PC-3 (cell line): ENCODE measurements at regions not wholly inside any gene's neighbourhood (a gene's known extent, or its start where the extent isn't known, plus 50 kb on each side); places are given as distances from the start of the nearest gene placed in this dataset.
"Not testable (repeated sequence)": the region's sequence is repeated elsewhere in the genome, so short reads cannot be mapped to it uniquely, and the experiment has no call there.

ENCODE experiments used
- ATAC-seq: fragments of 200-7000 bp; cut with Tn5 transposase; 2 replicates; pipeline ENCODE4 v1.9.1; 2020; ENCODE audit warnings: mild to moderate bottlenecking, moderate library complexity
- BruUV-seq: library from RNA; stranded (reverse); fragments of 400-500 nt; replicated peaks from 2 replicates; lab custom pipeline; 2021; lab: Mats Ljungman, UMichigan
- CTCF ChIA-PET: fragments of 300-600 bp; sonication (Branson Sonifier 250); formaldehyde crosslinking; loops from one replicate; lab custom pipeline; 2022; ENCODE audit warnings: antibody characterized with exemption; lab: Charles Lee
- POLR2A ChIA-PET: fragments of 300-600 bp; sonication (Branson Sonifier 250); formaldehyde crosslinking; loops from one replicate; lab custom pipeline; 2022; ENCODE audit warnings: antibody characterized with exemption; ENCODE audit not compliant: unreplicated experiment; lab: Charles Lee
- DNase-seq: peaks from one replicate; pipeline ENCODE4 v3.0.0-alpha.2; 2015
- H2AFZ ChIP-seq: fragments of 300-600 bp; sonication (generic); 2 replicates; pipeline ENCODE4 v1.6.0; 2016; ENCODE audit warnings: antibody characterized with exemption, low read length
- H3F3A ChIP-seq: fragments of 300-600 bp; sonication (generic); one replicate; pipeline ENCODE4 v1.6.0; 2017; ENCODE audit warnings: antibody characterized with exemption, low read length, control low read depth, mild to moderate bottlenecking; ENCODE audit not compliant: unreplicated experiment
- H3K27ac ChIP-seq: fragments of 300-600 bp; sonication (generic); 2 replicates; pipeline ENCODE4 v1.5.1; 2016; ENCODE audit warnings: mild to moderate bottlenecking, low read length
- H3K27me3 ChIP-seq: fragments of 300-600 bp; sonication (generic); 2 replicates; pipeline ENCODE4 v1.6.1; 2016; ENCODE audit warnings: low read length, mixed read lengths
- H3K36me3 ChIP-seq: fragments of 300-600 bp; sonication (generic); 2 replicates; pipeline ENCODE4 v1.6.1; 2016; ENCODE audit warnings: low read depth, mixed run types, low read length, mixed read lengths
- H3K4me1 ChIP-seq: fragments of 300-600 bp; sonication (generic); 2 replicates; pipeline ENCODE4 v1.5.1; 2016; ENCODE audit warnings: low read length; ENCODE audit not compliant: insufficient read depth
- H3K4me2 ChIP-seq: fragments of 300-600 bp; sonication (generic); 2 replicates; pipeline ENCODE4 v1.6.0; 2016; ENCODE audit warnings: low read length
- H3K4me3 ChIP-seq: fragments of 300-600 bp; sonication (generic); 2 replicates; pipeline ENCODE4 v1.5.1; 2016; ENCODE audit warnings: mild to moderate bottlenecking, low read length, mixed read lengths
- H3K79me2 ChIP-seq: fragments of 300-600 bp; sonication (generic); 2 replicates; pipeline ENCODE4 v1.6.1; 2017; ENCODE audit warnings: low read length, mixed read lengths
- H3K9ac ChIP-seq: fragments of 300-600 bp; sonication (generic); 2 replicates; pipeline ENCODE4 v1.6.0; 2016; ENCODE audit warnings: mild to moderate bottlenecking, low read length
- H3K9me2 ChIP-seq: fragments of 300-600 bp; sonication (generic); replicated peaks from 2 replicates; pipeline ENCODE4 v1.6.1; 2016; ENCODE audit warnings: mixed run types, low read length, mixed read lengths
- H3K9me3 ChIP-seq: fragments of 300-600 bp; sonication (generic); 2 replicates; pipeline ENCODE4 v1.6.1; 2016; ENCODE audit warnings: low read length, mixed read lengths
- H4K20me1 ChIP-seq: fragments of 300-600 bp; sonication (generic); 2 replicates; pipeline ENCODE4 v1.6.1; 2016; ENCODE audit warnings: low read length, mixed read lengths
- CTCF ChIP-seq: fragments of 300-600 bp; sonication (generic); conservative IDR thresholded peaks from 2 replicates; pipeline ENCODE4 v1.5.1; 2017; ENCODE audit warnings: antibody characterized with exemption, low read depth, mild to moderate bottlenecking, low read length
- EZH2 ChIP-seq: fragments of 300-600 bp; sonication (generic); IDR thresholded peaks from one replicate; pipeline ENCODE4 v1.6.1; 2017; ENCODE audit warnings: antibody characterized with exemption, mild to moderate bottlenecking, low read length; ENCODE audit not compliant: unreplicated experiment
- EZH2phosphoT487 ChIP-seq: fragments of 300-600 bp; sonication (generic); IDR thresholded peaks from 2 replicates; pipeline ENCODE4 v1.6.1; 2018; ENCODE audit warnings: mild to moderate bottlenecking, antibody characterized with exemption, low read length, borderline replicate concordance
- intact Hi-C: fragments of 100-400 bp; cut with micrococcal nuclease; formaldehyde crosslinking; loops from 2 replicates; pipeline ENCODE4 v1.9.0; 2023

GRCh38 chr1:157352216-157352615, 200.1 kb downstream of the FCRL5 start:
- DNase-seq (no peak), ATAC-seq (no peak)
- H3K9me2 ChIP-seq, result no peaks in the 10 kb centered on the region
- no peak overlapping the region for H3K27ac ChIP-seq
- no peaks in the 10 kb centered on the region for H3K36me3 ChIP-seq
- no peaks in the 10 kb centered on the region for H3K4me1 ChIP-seq
- H3K4me3 ChIP-seq, result no peak overlapping the region
- no peaks in the 10 kb centered on the region for H4K20me1 ChIP-seq
- CTCF ChIA-PET, result no interaction called here
- no peaks in the 10 kb centered on the region for H3K79me2 ChIP-seq
- TF ChIP-seq EZH2phosphoT487 (no peak), CTCF (no peak), EZH2 (no peak)
- H3K9me3 ChIP-seq, result no peaks in the 10 kb centered on the region
- no TSS peak for BruUV-seq
- H2AFZ ChIP-seq, result no peak overlapping the region
- H3F3A ChIP-seq, result no peaks in the 10 kb centered on the region
- no peak overlapping the region for H3K4me2 ChIP-seq
- no peak overlapping the region for H3K9ac ChIP-seq
- POLR2A ChIA-PET, result no interaction called here
- intact Hi-C loops, result no loop called here
- peaks cover 48% of the 10 kb centered on the region for H3K27me3 ChIP-seq

- POLR2A ChIA-PET, result not testable (repeated sequence)
These were observed 200.5 kb downstream of the FCRL5 start for GRCh38 chr1:157351800-157352199.

GRCh38 chr1:157348538-157349480, 203.5 kb downstream of the FCRL5 start:
- no peak for ATAC-seq
- intact Hi-C loops, result no loop called here

More at GRCh38 chr1:157351800-157352199, 200.5 kb downstream of the FCRL5 start:
- H3F3A ChIP-seq, H3K4me2 ChIP-seq, intact Hi-C loops, H3K4me1 ChIP-seq, DNase-seq, H2AFZ ChIP-seq, H3K9me2 ChIP-seq, H4K20me1 ChIP-seq, H3K4me3 ChIP-seq, BruUV-seq, CTCF ChIA-PET, ATAC-seq, H3K79me2 ChIP-seq, H3K9me3 ChIP-seq, H3K27ac ChIP-seq, H3K9ac ChIP-seq, H3K36me3 ChIP-seq: not testable (repeated sequence)
- H3K27me3 ChIP-seq, result peaks cover 43% of the 10 kb centered on the region

More at GRCh38 chr1:157348538-157349480, 203.5 kb downstream of the FCRL5 start:
- Histone ChIP-seq H3F3A (no peaks in the 10 kb centered on the region), H3K4me1 (no peaks in the 10 kb centered on the region), H3K27ac (no peak overlapping the region), H3K36me3 (no peaks in the 10 kb centered on the region), H2AFZ (no peak overlapping the region), H3K9me2 (no peaks in the 10 kb centered on the region), H3K9ac (no peak overlapping the region), H3K9me3 (no peaks in the 10 kb centered on the region), H3K4me2 (no peak overlapping the region), H3K79me2 (no peaks in the 10 kb centered on the region), H3K4me3 (no peak overlapping the region), H3K27me3 (peaks cover 21% of the 10 kb centered on the region), H4K20me1 (no peaks in the 10 kb centered on the region)
- DNase-seq, result no peak
- TF ChIP-seq EZH2phosphoT487, result no peak
- TF ChIP-seq CTCF, result no peak
- no peak for TF ChIP-seq EZH2
- ChIA-PET POLR2A (no interaction called here), CTCF (no interaction called here)
- BruUV-seq, result no TSS peak
